Parathyroid adenoma (tissue), 2 donors: ENCODE measurements at regions not wholly inside any gene's neighbourhood (a gene's known extent, or its start where the extent isn't known, plus 50 kb on each side); places are given as distances from the start of the nearest gene placed in this dataset.

Source experiments
- H2AFZ ChIP-seq: fragments of 300-600 bp; sonication (generic); one replicate; pipeline ENCODE4 v1.7.0; 2017; ENCODE audit warnings: antibody characterized with exemption, mild to moderate bottlenecking
- H3K27ac ChIP-seq: fragments of 300-600 bp; sonication (generic); one replicate; pipeline ENCODE4 v1.7.0; 2017
- H3K27me3 ChIP-seq: fragments of 300-600 bp; sonication (generic); one replicate; pipeline ENCODE4 v1.7.0; 2017; ENCODE audit warnings: low read length; ENCODE audit not compliant: control insufficient read depth, insufficient read depth
- H3K36me3 ChIP-seq: fragments of 300-600 bp; sonication (generic); one replicate; pipeline ENCODE4 v1.7.0; 2017; ENCODE audit warnings: low read length; ENCODE audit not compliant: control insufficient read depth, insufficient read depth
- H3K4me1 ChIP-seq: fragments of 300-600 bp; sonication (generic); one replicate; pipeline ENCODE4 v1.7.0; 2017; ENCODE audit warnings: control low read depth
- H3K4me2 ChIP-seq: fragments of 300-600 bp; sonication (generic); one replicate; pipeline ENCODE4 v1.7.0; 2017; ENCODE audit warnings: low read length
- H3K4me3 ChIP-seq: fragments of 300-600 bp; sonication (generic); one replicate; pipeline ENCODE4 v1.7.0; 2017; ENCODE audit warnings: low read depth, low read length
- H3K79me2 ChIP-seq: fragments of 300-600 bp; sonication (generic); one replicate; pipeline ENCODE4 v1.7.0; 2017; ENCODE audit warnings: control low read depth
- H3K9ac ChIP-seq: fragments of 300-600 bp; sonication (generic); one replicate; pipeline ENCODE4 v1.7.0; 2017; ENCODE audit warnings: mild to moderate bottlenecking
- H3K9me3 ChIP-seq: fragments of 300-600 bp; sonication (generic); one replicate; pipeline ENCODE4 v1.7.0; 2017; ENCODE audit warnings: low read length; ENCODE audit not compliant: control insufficient read depth
- CTCF ChIP-seq: fragments of 300-600 bp; sonication (generic); IDR thresholded peaks from one replicate; pipeline ENCODE4 v1.7.0; 2017; ENCODE audit warnings: antibody characterized with exemption, mild to moderate bottlenecking
- donor health status: primary hyperparathyroidism.

- Histone ChIP-seq H3K9me3 (no peaks in the 10 kb centered on the region), H3K4me2 (no peak overlapping the region), H3K36me3 (no peaks in the 10 kb centered on the region), H3K9ac (no peak overlapping the region), H3K4me1 (no peaks in the 10 kb centered on the region), H3K4me3 (no peak overlapping the region), H3K79me2 (no peaks in the 10 kb centered on the region), H2AFZ (no peak overlapping the region), H3K27me3 (no peaks in the 10 kb centered on the region), H3K27ac (no peak overlapping the region)
- TF ChIP-seq CTCF = no peak
These were observed 93.9 kb downstream of the MATN1 start for GRCh38 chr1:30629501-30629900.

GRCh38 chr1:30627994-30628393 lies 95.4 kb downstream of the MATN1 start:
- no peaks in the 10 kb centered on the region for H3K9me3 ChIP-seq
- no peaks in the 10 kb centered on the region for H3K79me2 ChIP-seq
- no peak overlapping the region for H2AFZ ChIP-seq
- H3K36me3 ChIP-seq = no peaks in the 10 kb centered on the region
- H3K27me3 ChIP-seq = no peaks in the 10 kb centered on the region
- H3K4me1 ChIP-seq = no peaks in the 10 kb centered on the region
- no peak overlapping the region for H3K9ac ChIP-seq
- no peak overlapping the region for H3K4me2 ChIP-seq
- no peak overlapping the region for H3K4me3 ChIP-seq
- no peak for TF ChIP-seq CTCF
- no peak overlapping the region for H3K27ac ChIP-seq

GRCh38 chr1:30627206-30627605 lies 96.2 kb downstream of the MATN1 start:
- Histone ChIP-seq H2AFZ (no peak overlapping the region), H3K4me3 (no peak overlapping the region), H3K27ac (no peak overlapping the region), H3K9me3 (no peaks in the 10 kb centered on the region), H3K9ac (no peak overlapping the region), H3K79me2 (no peaks in the 10 kb centered on the region), H3K27me3 (no peaks in the 10 kb centered on the region), H3K4me2 (no peak overlapping the region), H3K4me1 (no peaks in the 10 kb centered on the region), H3K36me3 (no peaks in the 10 kb centered on the region)
- TF ChIP-seq CTCF = no peak

- Histone ChIP-seq H3K4me3 (no peak overlapping the region), H3K4me2 (no peak overlapping the region), H3K9ac (no peak overlapping the region), H3K79me2 (no peaks in the 10 kb centered on the region), H3K9me3 (no peaks in the 10 kb centered on the region), H3K27me3 (no peaks in the 10 kb centered on the region), H3K4me1 (no peaks in the 10 kb centered on the region), H3K27ac (no peak overlapping the region), H3K36me3 (no peaks in the 10 kb centered on the region), H2AFZ (no peak overlapping the region)
- TF ChIP-seq CTCF = no peak
These were observed 100.0 kb downstream of the MATN1 start for GRCh38 chr1:30623431-30623830.

GRCh38 chr1:30619619-30620018 lies 103.8 kb downstream of the MATN1 start:
- no peak for TF ChIP-seq CTCF
- Histone ChIP-seq H3K4me2 (no peak overlapping the region), H3K4me1 (no peaks in the 10 kb centered on the region), H3K36me3 (no peaks in the 10 kb centered on the region), H3K79me2 (no peaks in the 10 kb centered on the region), H3K4me3 (no peak overlapping the region), H3K9ac (no peak overlapping the region), H3K9me3 (no peaks in the 10 kb centered on the region), H3K27me3 (no peaks in the 10 kb centered on the region), H3K27ac (no peak overlapping the region), H2AFZ (no peak overlapping the region)
